GM23338 (cell line): ENCODE measurements at regions not wholly inside any gene's neighbourhood (a gene's known extent, or its start where the extent isn't known, plus 50 kb on each side); places are given as distances from the start of the nearest gene placed in this dataset.

Source experiments
- ATAC-seq: fragments of 200-7000 bp; cut with Tn5 transposase; 3 replicates; pipeline ENCODE4 v1.9.1; 2020
- DNase-seq: peaks from one replicate; pipeline ENCODE4 v3.0.0-alpha.2; 2015; ENCODE audit warnings: low spot score
- H2AFZ ChIP-seq: fragments of 200-600 bp; sonication (generic); 2 replicates; pipeline ENCODE4 v1.8.0; 2016; ENCODE audit warnings: antibody characterized with exemption, mild to moderate bottlenecking, moderate library complexity
- H3F3A ChIP-seq: fragments of 200-600 bp; sonication (generic); replicated peaks from 2 replicates; pipeline ENCODE4 v1.8.0; 2017; ENCODE audit warnings: antibody characterized with exemption, mixed run types, low read depth
- H3K27ac ChIP-seq: fragments of 200-600 bp; sonication (generic); 2 replicates; pipeline ENCODE4 v1.6.1; 2016; ENCODE audit warnings: low read depth
- H3K27me3 ChIP-seq: fragments of 200-600 bp; sonication (generic); 2 replicates; pipeline ENCODE4 v1.8.0; 2016; ENCODE audit warnings: mild to moderate bottlenecking, mixed run types, moderate library complexity; ENCODE audit not compliant: insufficient read depth
- H3K36me3 ChIP-seq: fragments of 200-600 bp; sonication (generic); 2 replicates; pipeline ENCODE4 v1.8.0; 2016; ENCODE audit warnings: mild to moderate bottlenecking; ENCODE audit not compliant: insufficient read depth
- H3K4me1 ChIP-seq: fragments of 200-600 bp; sonication (generic); 2 replicates; pipeline ENCODE4 v1.8.0; 2016; ENCODE audit warnings: mild to moderate bottlenecking, moderate library complexity; ENCODE audit not compliant: insufficient read depth
- H3K4me2 ChIP-seq: fragments of 200-600 bp; sonication (generic); 2 replicates; pipeline ENCODE4 v1.7.1; 2017; ENCODE audit warnings: mixed run types
- H3K4me3 ChIP-seq: fragments of 200-600 bp; sonication (generic); 2 replicates; pipeline ENCODE4 v1.6.1; 2016; ENCODE audit warnings: mixed run types
- H3K79me2 ChIP-seq: fragments of 200-600 bp; sonication (generic); replicated peaks from 2 replicates; pipeline ENCODE4 v1.8.0; 2017; ENCODE audit warnings: mild to moderate bottlenecking; ENCODE audit not compliant: insufficient read depth
- H3K9me2 ChIP-seq: fragments of 200-600 bp; sonication (generic); 2 replicates; pipeline ENCODE4 v1.8.0; 2017; ENCODE audit not compliant: insufficient read depth
- H4K20me1 ChIP-seq: fragments of 200-600 bp; sonication (generic); replicated peaks from 2 replicates; pipeline ENCODE4 v1.8.0; 2017; ENCODE audit warnings: mild to moderate bottlenecking; ENCODE audit not compliant: insufficient read depth
- H3K27ac Mint-ChIP-seq: 2 replicates; pipeline ENCODE4 v1.8.0; 2020; ENCODE audit warnings: inconsistent platforms, mild to moderate bottlenecking, moderate library complexity, mixed read lengths
- H3K27me3 Mint-ChIP-seq: 3 replicates; pipeline ENCODE4 v1.8.0; 2022; ENCODE audit warnings: low read depth, mild to moderate bottlenecking, moderate library complexity, mixed read lengths, inconsistent platforms; ENCODE audit not compliant: insufficient read depth, poor library complexity
- H3K36me3 Mint-ChIP-seq: 3 replicates; pipeline ENCODE4 v1.8.0; 2021; ENCODE audit warnings: low read depth, mild to moderate bottlenecking, inconsistent platforms, moderate library complexity, mixed read lengths
- H3K4me1 Mint-ChIP-seq: 3 replicates; pipeline ENCODE4 v1.8.0; 2020; ENCODE audit warnings: mild to moderate bottlenecking, inconsistent platforms, mixed read lengths
- H3K4me3 Mint-ChIP-seq: 3 replicates; pipeline ENCODE4 v1.8.0; 2021; ENCODE audit warnings: moderate library complexity, mild to moderate bottlenecking, inconsistent platforms, mixed read lengths
- H3K9me3 Mint-ChIP-seq: 3 replicates; pipeline ENCODE4 v1.8.0; 2020; ENCODE audit warnings: moderate library complexity, mild to moderate bottlenecking, inconsistent platforms, mixed read lengths
- CREB1 ChIP-seq: fragments of 250-450 bp; sonication (Bioruptor Pico); IDR thresholded peaks from 2 replicates; pipeline ENCODE4 v1.5.0; 2020; ENCODE audit warnings: low read depth, mild to moderate bottlenecking, moderate library complexity
- EZH2 ChIP-seq: fragments of 200-600 bp; sonication (generic); IDR thresholded peaks from one replicate; pipeline ENCODE4 v1.8.0; 2017; ENCODE audit warnings: antibody characterized with exemption, mild to moderate bottlenecking, low read depth; ENCODE audit not compliant: unreplicated experiment
- EZH2phosphoT487 ChIP-seq: fragments of 200-600 bp; sonication (generic); IDR thresholded peaks from one replicate; pipeline ENCODE4 v1.8.1; 2018; ENCODE audit warnings: antibody characterized with exemption; ENCODE audit not compliant: unreplicated experiment
- JUNB ChIP-seq: IDR thresholded peaks from one replicate; pipeline ENCODE4 v1.6.1; 2016; ENCODE audit warnings: antibody characterized with exemption; ENCODE audit not compliant: unreplicated experiment
- ZNF114 ChIP-seq: fragments of 250-450 bp; sonication (Bioruptor Pico); IDR thresholded peaks from 2 replicates; pipeline ENCODE4 v1.5.0; 2020; ENCODE audit warnings: mild to moderate bottlenecking, moderate library complexity
- TF ChIP-seq, protein P1 (sequence below): fragments of 250-450 bp; sonication (Bioruptor Pico); IDR thresholded peaks from 2 replicates; pipeline ENCODE4 v1.5.0; 2020; ENCODE audit warnings: mild to moderate bottlenecking, moderate library complexity

DNA sequence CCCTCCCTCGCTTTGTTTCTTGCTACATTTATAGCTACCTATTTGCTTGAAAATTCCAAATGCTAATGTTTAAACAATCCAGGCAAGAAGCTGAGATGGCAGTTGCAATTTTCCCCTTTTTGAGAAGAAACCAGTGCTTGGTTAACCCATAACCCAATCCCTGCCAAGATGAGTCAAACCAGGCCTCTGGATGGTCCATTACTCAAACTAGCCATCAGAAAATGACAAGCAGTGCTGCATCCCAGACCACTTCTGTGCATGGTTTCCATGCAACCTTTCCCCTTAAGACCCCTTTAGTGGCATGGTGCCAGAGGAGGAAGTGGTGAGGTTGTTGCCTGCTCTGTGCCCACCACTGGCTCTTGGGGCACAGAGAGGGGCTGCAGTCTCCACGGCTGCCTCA, 131.2 kb upstream of the RMP24 start:
- no peaks in the 10 kb centered on the region for H3F3A ChIP-seq
- H3K9me2 ChIP-seq, result no peaks in the 10 kb centered on the region

More for the DNA sequence above, 131.2 kb upstream of the RMP24 start:
- no peak overlapping the region for H3K4me3 Mint-ChIP-seq
- DNase-seq (no peak), ATAC-seq (no peak)
- H3K27me3 Mint-ChIP-seq, result peaks cover 7% of the 10 kb centered on the region
- H3K4me1 ChIP-seq, result 0 out of 2 replicates have a peak, but pooled peaks cover 5% of the 10 kb centered on the region
- no peaks in the 10 kb centered on the region for H4K20me1 ChIP-seq
- H3K4me2 ChIP-seq, result no peak overlapping the region
- no peak overlapping the region for H2AFZ ChIP-seq
- H3K36me3 ChIP-seq, result peaks cover 8% of the 10 kb centered on the region; the same call in 1 of the 2 replicates
- peaks cover 33% of the 10 kb centered on the region for H3K36me3 Mint-ChIP-seq
- TF ChIP-seq, protein P1, sequence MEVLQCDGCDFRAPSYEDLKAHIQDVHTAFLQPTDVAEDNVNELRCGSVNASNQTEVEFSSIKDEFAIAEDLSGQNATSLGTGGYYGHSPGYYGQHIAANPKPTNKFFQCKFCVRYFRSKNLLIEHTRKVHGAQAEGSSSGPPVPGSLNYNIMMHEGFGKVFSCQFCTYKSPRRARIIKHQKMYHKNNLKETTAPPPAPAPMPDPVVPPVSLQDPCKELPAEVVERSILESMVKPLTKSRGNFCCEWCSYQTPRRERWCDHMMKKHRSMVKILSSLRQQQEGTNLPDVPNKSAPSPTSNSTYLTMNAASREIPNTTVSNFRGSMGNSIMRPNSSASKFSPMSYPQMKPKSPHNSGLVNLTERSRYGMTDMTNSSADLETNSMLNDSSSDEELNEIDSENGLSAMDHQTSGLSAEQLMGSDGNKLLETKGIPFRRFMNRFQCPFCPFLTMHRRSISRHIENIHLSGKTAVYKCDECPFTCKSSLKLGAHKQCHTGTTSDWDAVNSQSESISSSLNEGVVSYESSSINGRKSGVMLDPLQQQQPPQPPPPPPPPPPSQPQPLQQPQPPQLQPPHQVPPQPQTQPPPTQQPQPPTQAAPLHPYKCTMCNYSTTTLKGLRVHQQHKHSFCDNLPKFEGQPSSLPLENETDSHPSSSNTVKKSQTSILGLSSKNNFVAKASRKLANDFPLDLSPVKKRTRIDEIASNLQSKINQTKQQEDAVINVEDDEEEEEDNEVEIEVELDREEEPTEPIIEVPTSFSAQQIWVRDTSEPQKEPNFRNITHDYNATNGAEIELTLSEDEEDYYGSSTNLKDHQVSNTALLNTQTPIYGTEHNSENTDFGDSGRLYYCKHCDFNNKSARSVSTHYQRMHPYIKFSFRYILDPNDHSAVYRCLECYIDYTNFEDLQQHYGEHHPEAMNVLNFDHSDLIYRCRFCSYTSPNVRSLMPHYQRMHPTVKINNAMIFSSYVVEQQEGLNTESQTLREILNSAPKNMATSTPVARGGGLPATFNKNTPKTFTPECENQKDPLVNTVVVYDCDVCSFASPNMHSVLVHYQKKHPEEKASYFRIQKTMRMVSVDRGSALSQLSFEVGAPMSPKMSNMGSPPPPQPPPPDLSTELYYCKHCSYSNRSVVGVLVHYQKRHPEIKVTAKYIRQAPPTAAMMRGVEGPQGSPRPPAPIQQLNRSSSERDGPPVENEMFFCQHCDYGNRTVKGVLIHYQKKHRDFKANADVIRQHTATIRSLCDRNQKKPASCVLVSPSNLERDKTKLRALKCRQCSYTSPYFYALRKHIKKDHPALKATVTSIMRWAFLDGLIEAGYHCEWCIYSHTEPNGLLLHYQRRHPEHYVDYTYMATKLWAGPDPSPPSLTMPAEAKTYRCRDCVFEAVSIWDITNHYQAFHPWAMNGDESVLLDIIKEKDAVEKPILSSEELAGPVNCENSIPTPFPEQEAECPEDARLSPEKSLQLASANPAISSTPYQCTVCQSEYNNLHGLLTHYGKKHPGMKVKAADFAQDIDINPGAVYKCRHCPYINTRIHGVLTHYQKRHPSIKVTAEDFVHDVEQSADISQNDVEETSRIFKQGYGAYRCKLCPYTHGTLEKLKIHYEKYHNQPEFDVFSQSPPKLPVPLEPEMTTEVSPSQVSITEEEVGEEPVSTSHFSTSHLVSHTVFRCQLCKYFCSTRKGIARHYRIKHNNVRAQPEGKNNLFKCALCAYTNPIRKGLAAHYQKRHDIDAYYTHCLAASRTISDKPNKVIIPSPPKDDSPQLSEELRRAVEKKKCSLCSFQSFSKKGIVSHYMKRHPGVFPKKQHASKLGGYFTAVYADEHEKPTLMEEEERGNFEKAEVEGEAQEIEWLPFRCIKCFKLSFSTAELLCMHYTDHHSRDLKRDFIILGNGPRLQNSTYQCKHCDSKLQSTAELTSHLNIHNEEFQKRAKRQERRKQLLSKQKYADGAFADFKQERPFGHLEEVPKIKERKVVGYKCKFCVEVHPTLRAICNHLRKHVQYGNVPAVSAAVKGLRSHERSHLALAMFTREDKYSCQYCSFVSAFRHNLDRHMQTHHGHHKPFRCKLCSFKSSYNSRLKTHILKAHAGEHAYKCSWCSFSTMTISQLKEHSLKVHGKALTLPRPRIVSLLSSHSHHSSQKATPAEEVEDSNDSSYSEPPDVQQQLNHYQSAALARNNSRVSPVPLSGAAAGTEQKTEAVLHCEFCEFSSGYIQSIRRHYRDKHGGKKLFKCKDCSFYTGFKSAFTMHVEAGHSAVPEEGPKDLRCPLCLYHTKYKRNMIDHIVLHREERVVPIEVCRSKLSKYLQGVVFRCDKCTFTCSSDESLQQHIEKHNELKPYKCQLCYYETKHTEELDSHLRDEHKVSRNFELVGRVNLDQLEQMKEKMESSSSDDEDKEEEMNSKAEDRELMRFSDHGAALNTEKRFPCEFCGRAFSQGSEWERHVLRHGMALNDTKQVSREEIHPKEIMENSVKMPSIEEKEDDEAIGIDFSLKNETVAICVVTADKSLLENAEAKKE (CRISPR knock-in tag), result no peak
- TF ChIP-seq CREB1 (CRISPR knock-in tag), result no peak
- no peak for TF ChIP-seq EZH2phosphoT487
- no peak for TF ChIP-seq JUNB
- no peak for TF ChIP-seq EZH2
- no peak for TF ChIP-seq ZNF114 (CRISPR knock-in tag)
- peaks cover 32% of the 10 kb centered on the region for H3K9me3 Mint-ChIP-seq
- H3K79me2 ChIP-seq, result no peaks in the 10 kb centered on the region
- no peaks in the 10 kb centered on the region; the same call in 2 of the 3 replicates for H3K4me1 Mint-ChIP-seq
- H3K27ac ChIP-seq, result no peak overlapping the region
- H3K27me3 ChIP-seq, result no peaks in the 10 kb centered on the region
- H3K27ac Mint-ChIP-seq, result no peak overlapping the region
- no peak overlapping the region for H3K4me3 ChIP-seq
